HG02610 (cell line): ENCODE measurements at regions not wholly inside any gene's neighbourhood (a gene's known extent, or its start where the extent isn't known, plus 50 kb on each side); places are given as distances from the start of the nearest gene placed in this dataset.

Experiments used
- ATAC-seq: cut with Tn5 transposase; IDR thresholded peaks from one replicate; pipeline ENCODE4 v1.9.1; 2021; ENCODE audit warnings: mild to moderate bottlenecking, moderate library complexity; ENCODE audit not compliant: unreplicated experiment

GRCh38 chr1:37238364-37239224 lies 204.3 kb upstream of the GRIK3 start:
- no peak for ATAC-seq

GRCh38 chr1:37239225-37239740 lies 205.0 kb upstream of the GRIK3 start:
- no peak for ATAC-seq

GRCh38 chr1:37240897-37241296 lies 206.6 kb upstream of the GRIK3 start:
- ATAC-seq: no peak

GRCh38 chr1:37242501-37242900 lies 208.2 kb upstream of the GRIK3 start:
- ATAC-seq: no peak

GRCh38 chr1:37243368-37244082 lies 209.2 kb upstream of the GRIK3 start:
- no peak for ATAC-seq

GRCh38 chr1:37244083-37244480 lies 209.8 kb upstream of the GRIK3 start:
- no peak for ATAC-seq

GRCh38 chr1:37244815-37245214 lies 210.5 kb upstream of the GRIK3 start:
- no peak for ATAC-seq

GRCh38 chr1:37246631-37247030 lies 212.3 kb upstream of the GRIK3 start:
- ATAC-seq: no peak

- ATAC-seq: no peak
These were observed 216.1 kb upstream of the GRIK3 start for GRCh38 chr1:37250371-37250770.

GRCh38 chr1:37255136-37255795 lies 219.1 kb upstream of the ZC3H12A start:
- ATAC-seq: no peak

- no peak for ATAC-seq
These were observed 218.5 kb upstream of the ZC3H12A start for GRCh38 chr1:37255868-37256267.

GRCh38 chr1:37257646-37258045 lies 216.7 kb upstream of the ZC3H12A start:
- no peak for ATAC-seq

- no peak for ATAC-seq
These were observed 216.3 kb upstream of the ZC3H12A start for GRCh38 chr1:37258068-37258467.

GRCh38 chr1:37259019-37259418 lies 215.4 kb upstream of the ZC3H12A start:
- ATAC-seq: no peak

GRCh38 chr1:37261129-37261528 lies 213.3 kb upstream of the ZC3H12A start:
- no peak for ATAC-seq

- ATAC-seq: no peak
These were observed 211.8 kb upstream of the ZC3H12A start for GRCh38 chr1:37262439-37263170.

GRCh38 chr1:37265156-37265555 lies 209.2 kb upstream of the ZC3H12A start:
- no peak for ATAC-seq

- no peak for ATAC-seq
These were observed 208.4 kb upstream of the ZC3H12A start for GRCh38 chr1:37265786-37266667.

GRCh38 chr1:37267111-37267835 lies 207.1 kb upstream of the ZC3H12A start:
- no peak for ATAC-seq
